ENCODE measurements at regions not wholly inside any gene's neighbourhood (a gene's known extent, or its start where the extent isn't known, plus 50 kb on each side); places are given as distances from the start of the nearest gene placed in this dataset.

DNA sequence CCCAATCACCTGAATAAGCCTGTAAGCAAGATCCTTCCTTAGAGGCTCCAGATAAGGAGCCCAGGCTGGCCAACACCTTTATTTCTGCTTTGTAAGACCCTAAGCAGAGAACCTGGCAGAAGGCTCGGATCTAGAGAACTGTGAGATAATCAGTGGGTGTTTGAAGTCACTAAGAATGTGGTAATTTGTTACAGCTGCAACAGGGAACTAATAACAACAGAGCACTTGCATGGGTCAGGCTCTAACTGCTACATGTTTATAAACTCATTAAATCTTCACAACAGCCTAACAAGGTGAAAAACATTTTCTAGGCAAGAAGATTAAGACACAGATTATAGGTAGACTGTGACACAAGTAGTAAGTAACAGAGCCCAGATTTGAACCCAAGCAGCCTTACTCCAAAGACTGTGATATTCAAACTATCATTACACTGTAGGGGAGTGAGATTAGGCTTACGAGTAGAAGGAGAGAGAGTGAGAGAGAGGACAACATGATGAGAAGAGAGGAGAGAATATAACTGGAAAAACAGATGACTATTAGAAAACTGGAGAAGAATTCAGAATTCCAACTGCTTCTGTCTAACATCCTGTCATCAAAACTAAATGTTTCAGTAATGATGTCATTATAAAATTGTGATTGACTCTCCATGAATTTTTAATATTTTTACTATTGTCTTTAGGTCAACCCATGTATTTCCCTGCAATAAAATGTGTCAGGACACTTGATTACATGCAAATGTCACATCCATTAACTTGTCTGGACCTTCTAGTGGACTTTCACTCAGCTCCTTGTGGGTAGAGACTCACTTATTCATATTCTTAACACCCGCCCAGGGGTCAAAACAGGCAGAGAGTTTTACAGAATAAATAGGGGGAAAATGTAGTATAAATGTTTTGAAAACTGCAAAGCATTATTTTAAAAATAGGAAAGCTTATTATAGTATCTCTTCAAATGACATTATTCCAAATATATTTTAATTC, 290.9 kb upstream of the RGMB start (continued):
- TF ChIP-seq HDAC6 (IDR thresholded peaks at IDR 0.05; ENCODE audit: low read depth, low read length) (no peak), MAX (IDR thresholded peaks at IDR 0.05) (no peak), PHF8 (conservative IDR thresholded peaks at IDR 0.05; ENCODE audit: low read depth, low read length) (no peak)

All from H1 (cell line).